RKO (cell line): ENCODE measurements at regions not wholly inside any gene's neighbourhood (a gene's known extent, or its start where the extent isn't known, plus 50 kb on each side); places are given as distances from the start of the nearest gene placed in this dataset.

Source experiments
- DNase-seq: peaks from one replicate; pipeline ENCODE4 v3.0.0-alpha.2; 2016; ENCODE audit warnings: low spot score

GRCh38 chr10:123952099-123952498 is 60.5 kb upstream of the CPXM2 start:
- DNase-seq, result no peak

- no peak for DNase-seq
Measured at GRCh38 chr10:123948030-123948823, 56.6 kb upstream of the CPXM2 start.

GRCh38 chr10:123945325-123945920 is 53.8 kb upstream of the CPXM2 start:
- DNase-seq, result peak; percentile 42

- no peak for DNase-seq
Measured at GRCh38 chr10:123944661-123945060, 53.1 kb upstream of the CPXM2 start.

- DNase-seq, result no peak
Measured at GRCh38 chr10:123943307-123943706, 51.7 kb upstream of the CPXM2 start.

DNA sequence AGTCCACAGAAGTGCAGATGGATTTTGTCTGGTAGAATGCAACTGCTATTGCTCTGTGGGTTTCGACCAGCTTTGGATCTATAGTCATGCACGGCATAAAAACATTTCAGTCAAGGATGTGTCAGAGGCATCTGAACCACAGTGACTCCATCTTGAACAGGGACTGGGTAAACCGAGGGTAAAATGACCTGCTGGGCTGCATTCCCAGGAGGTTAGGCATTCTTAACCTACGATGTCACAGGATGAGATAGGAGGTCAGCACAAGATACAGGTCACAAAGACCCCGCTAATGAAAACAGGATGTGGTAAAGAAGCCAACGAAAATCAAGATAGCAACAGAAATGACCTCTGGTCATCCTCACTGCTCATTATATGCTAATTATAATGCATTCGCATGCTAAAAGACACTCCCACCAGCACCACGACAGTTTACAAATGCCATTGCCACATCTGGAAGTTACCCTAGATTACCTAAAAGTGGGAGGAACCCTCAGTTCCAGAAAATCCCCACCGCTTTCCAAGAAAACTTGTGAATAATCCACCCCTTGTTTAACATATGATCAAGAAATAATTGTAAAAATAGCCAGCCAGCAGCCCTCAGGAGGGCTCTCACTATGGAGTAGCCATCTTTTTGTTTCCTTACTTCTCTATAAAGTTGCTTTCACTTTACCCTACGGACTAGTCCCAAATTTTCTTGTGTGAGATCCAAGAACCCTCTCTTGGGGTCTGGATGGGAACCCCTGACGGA is 50.7 kb upstream of the CPXM2 start:
- DNase-seq, result no peak
